Cardiac muscle cell (in vitro differentiated cells and primary cell): ENCODE measurements at regions not wholly inside any gene's neighbourhood (a gene's known extent, or its start where the extent isn't known, plus 50 kb on each side); places are given as distances from the start of the nearest gene placed in this dataset.
"Not testable (repeated sequence)": the region's sequence is repeated elsewhere in the genome, so short reads cannot be mapped to it uniquely, and the experiment has no call there.

Experiments
- DNase-seq, 2 donors: peaks; one replicate each; pipeline versions ENCODE4 v3.0.0 to v3.0.0-alpha.2; 2010 to 2017; ENCODE audit warnings: low read depth in 1 of 2, low spot score in 1 of 2
- H3K27ac ChIP-seq: fragments of 200-600 bp; sonication (generic); 2 replicates; pipeline ENCODE4 v1.5.1; 2016
- H3K27me3 ChIP-seq: fragments of 200-600 bp; sonication (generic); 2 replicates; pipeline ENCODE4 v1.6.0; 2016; ENCODE audit warnings: control low read depth
- H3K36me3 ChIP-seq: fragments of 200-600 bp; sonication (generic); 2 replicates; pipeline ENCODE4 v1.5.1; 2016; ENCODE audit warnings: control low read depth
- H3K4me1 ChIP-seq: fragments of 200-600 bp; sonication (generic); 2 replicates; pipeline ENCODE4 v1.8.1; 2017; ENCODE audit warnings: low read depth, mild to moderate bottlenecking, mixed run types
- H3K4me3 ChIP-seq: fragments of 200-600 bp; sonication (generic); 2 replicates; pipeline ENCODE4 v1.5.1; 2016; ENCODE audit warnings: mild to moderate bottlenecking
- H3K9me3 ChIP-seq: fragments of 200-600 bp; sonication (generic); 2 replicates; pipeline ENCODE4 v1.5.1; 2017; ENCODE audit warnings: low read depth, mild to moderate bottlenecking, control low read depth
- TF ChIP-seq, protein P1 (sequence below): IDR thresholded peaks from 2 replicates; pipeline ENCODE4 v1.5.1; 2012; ENCODE audit warnings: low read depth, mild to moderate bottlenecking, low read length

DNA sequence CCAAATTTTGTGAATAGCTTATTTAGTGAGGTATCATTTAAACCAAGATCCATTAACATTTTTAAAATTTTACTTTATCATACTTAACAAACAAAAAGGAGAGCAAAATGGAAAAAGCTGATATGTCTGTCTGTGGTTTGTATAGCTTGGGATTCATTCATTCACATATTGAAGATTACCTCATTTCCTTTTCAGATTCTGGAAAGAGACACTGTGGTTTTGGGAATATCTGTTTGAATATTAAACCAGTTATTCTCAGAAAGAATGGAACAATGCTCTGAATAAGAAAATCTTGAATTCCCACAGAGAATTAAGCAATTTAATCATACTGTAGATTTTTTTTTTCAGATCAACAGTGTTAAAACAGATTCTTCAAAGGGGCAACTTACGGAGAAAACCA lies 93.8 kb upstream of the PRDX6 start:
- H3K27ac ChIP-seq = no peak overlapping the region
- H3K4me3 ChIP-seq = no peak overlapping the region
- H3K9me3 ChIP-seq = no peaks in the 10 kb centered on the region
- no peaks in the 10 kb centered on the region for H3K4me1 ChIP-seq
- no peaks in the 10 kb centered on the region for H3K36me3 ChIP-seq
- H3K27me3 ChIP-seq = no peaks in the 10 kb centered on the region
- peak in 1 of 2 donors; percentile 38 for DNase-seq
- TF ChIP-seq, protein P1, sequence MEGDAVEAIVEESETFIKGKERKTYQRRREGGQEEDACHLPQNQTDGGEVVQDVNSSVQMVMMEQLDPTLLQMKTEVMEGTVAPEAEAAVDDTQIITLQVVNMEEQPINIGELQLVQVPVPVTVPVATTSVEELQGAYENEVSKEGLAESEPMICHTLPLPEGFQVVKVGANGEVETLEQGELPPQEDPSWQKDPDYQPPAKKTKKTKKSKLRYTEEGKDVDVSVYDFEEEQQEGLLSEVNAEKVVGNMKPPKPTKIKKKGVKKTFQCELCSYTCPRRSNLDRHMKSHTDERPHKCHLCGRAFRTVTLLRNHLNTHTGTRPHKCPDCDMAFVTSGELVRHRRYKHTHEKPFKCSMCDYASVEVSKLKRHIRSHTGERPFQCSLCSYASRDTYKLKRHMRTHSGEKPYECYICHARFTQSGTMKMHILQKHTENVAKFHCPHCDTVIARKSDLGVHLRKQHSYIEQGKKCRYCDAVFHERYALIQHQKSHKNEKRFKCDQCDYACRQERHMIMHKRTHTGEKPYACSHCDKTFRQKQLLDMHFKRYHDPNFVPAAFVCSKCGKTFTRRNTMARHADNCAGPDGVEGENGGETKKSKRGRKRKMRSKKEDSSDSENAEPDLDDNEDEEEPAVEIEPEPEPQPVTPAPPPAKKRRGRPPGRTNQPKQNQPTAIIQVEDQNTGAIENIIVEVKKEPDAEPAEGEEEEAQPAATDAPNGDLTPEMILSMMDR = no peak

DNA sequence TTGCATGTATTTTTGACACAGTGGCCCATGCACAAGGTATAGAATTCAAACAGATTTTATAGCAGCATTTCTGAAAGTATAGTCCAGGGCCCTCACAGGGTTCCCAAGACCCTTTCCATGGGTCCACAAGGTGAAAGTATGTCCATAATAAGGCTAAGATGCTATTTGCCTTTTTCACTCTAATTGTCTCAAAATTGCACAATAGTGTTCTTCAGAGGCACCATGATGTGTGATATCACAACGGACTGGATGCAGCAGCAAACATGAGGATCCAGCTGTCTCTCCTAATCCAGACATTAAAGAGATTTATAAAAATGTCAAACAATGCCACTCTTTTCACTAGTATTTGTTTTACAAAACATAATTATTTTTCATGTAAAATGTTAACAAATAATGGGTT lies 88.8 kb upstream of the PRDX6 start:
- TF ChIP-seq, protein P1 = no peak

DNA sequence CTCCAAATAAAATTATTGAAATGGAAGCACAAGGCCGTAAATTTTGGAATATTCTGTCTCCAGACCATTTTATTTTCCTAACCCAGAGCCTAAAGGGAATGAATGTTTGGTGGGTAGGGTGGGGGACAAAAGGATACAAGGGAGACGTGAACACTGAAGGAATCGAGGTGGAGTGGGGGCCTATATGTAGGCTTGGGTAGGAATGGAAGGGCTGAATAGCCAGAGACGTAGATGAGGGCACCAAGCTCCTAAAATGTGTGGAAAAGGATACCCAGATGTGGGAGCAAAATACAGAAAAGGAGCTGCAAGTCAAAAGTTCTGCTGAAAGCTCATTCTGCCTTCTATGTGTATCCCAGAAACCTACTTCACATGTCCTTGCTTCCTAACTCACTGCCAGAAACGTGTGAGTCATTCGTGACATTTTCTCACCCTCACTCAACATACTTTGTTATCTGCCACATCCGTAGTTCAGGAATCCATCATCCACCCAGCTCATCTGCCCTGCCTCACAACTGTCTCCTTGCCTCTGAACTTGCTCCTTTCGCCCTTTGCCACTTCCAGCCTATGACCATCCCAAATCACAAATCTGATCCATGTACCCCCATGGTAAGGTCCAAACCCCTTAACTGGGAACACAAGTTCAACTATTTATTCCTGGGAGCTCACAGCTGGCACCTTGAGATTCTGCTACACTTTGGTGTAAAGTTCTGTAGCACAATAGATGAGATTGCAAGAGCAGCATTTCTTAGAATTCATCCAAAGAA lies 84.1 kb upstream of the PRDX6 start:
- no peak overlapping the region for H3K27ac ChIP-seq
- no peak overlapping the region for H3K4me3 ChIP-seq
- TF ChIP-seq, protein P1 = no peak
- no peaks in the 10 kb centered on the region for H3K36me3 ChIP-seq
- no peaks in the 10 kb centered on the region for H3K9me3 ChIP-seq
- peaks cover 9% of the 10 kb centered on the region for H3K4me1 ChIP-seq
- H3K27me3 ChIP-seq = no peaks in the 10 kb centered on the region
- DNase-seq = peak in 1 of 2 donors; percentile 88

More for the DNA sequence above, 88.8 kb upstream of the PRDX6 start:
- H3K36me3 ChIP-seq = no peaks in the 10 kb centered on the region
- no peak overlapping the region for H3K27ac ChIP-seq
- H3K4me1 ChIP-seq = peaks cover 9% of the 10 kb centered on the region
- no peak for DNase-seq
- no peak overlapping the region for H3K4me3 ChIP-seq
- no peaks in the 10 kb centered on the region for H3K27me3 ChIP-seq
- no peaks in the 10 kb centered on the region for H3K9me3 ChIP-seq

DNA sequence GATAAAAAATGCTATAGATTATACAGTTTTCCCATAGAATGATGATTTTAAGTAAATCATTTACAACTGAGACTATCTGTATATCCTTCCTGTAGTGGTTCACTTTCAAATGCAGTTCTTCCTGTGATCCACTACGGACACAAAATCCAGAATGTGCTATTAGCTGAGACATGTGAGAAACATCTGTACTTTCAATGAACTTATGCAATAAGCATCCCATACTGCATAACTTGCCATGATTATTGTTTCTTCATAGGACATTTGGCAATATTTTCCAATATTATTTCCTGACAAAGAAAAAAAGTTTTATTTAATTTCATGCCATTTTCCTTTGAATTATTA lies 83.5 kb upstream of the PRDX6 start:
- no peaks in the 10 kb centered on the region for H3K9me3 ChIP-seq
- no peak overlapping the region for H3K4me3 ChIP-seq
- DNase-seq = peak in 1 of 2 donors; percentile 79
- TF ChIP-seq, protein P1 = no peak
- H3K27me3 ChIP-seq = no peaks in the 10 kb centered on the region
- peaks cover 9% of the 10 kb centered on the region for H3K4me1 ChIP-seq
- no peaks in the 10 kb centered on the region for H3K36me3 ChIP-seq
- no peak overlapping the region for H3K27ac ChIP-seq

DNA sequence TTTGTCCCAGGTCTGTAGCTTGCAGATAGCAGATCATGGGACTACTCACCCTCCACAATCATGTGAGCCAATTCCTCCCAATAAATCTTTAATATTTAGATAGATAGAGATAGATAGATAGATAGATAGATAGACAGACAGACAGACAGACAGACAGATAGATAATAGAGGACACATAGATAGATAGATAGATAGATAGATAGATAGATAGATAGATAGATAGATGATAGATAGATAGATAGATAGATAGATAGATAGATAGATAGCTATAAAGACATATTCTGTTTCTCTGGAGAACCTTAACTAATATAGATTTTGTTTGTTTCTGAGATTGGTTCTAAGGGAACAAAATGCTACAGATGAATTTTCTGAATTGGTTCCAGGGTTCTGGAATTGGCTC lies 82.3 kb upstream of the PRDX6 start:
- H3K9me3 ChIP-seq, H3K4me3 ChIP-seq, H3K27ac ChIP-seq, H3K36me3 ChIP-seq, H3K27me3 ChIP-seq, H3K4me1 ChIP-seq, DNase-seq: not testable (repeated sequence)

DNA sequence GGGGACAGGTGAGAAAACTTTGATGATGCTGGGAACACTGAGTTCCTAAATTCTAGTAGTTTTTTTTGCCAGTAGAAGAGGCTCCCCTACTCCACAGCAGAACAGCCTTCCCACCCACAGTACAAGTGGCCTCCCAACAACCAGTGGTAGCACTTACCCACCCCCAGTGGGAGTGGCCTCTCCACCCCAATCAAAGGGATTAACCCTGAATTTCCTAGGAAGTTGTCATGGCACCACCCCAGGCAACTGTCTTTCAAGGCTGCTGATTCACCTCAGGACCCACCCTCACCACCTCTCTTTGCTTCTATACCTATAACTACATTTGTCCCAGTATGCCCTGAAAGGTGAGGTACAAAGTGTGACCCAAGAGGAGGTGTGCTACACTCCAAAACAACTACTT lies 81.4 kb upstream of the PRDX6 start:
- DNase-seq = no peak
- Histone ChIP-seq H3K9me3 (no peaks in the 10 kb centered on the region), H3K4me3 (no peak overlapping the region), H3K4me1 (peaks cover 9% of the 10 kb centered on the region), H3K27me3 (no peaks in the 10 kb centered on the region), H3K36me3 (no peaks in the 10 kb centered on the region), H3K27ac (no peak overlapping the region)
- TF ChIP-seq, protein P1 = no peak
